GM18505 (cell line): ENCODE measurements at regions not wholly inside any gene's neighbourhood (a gene's known extent, or its start where the extent isn't known, plus 50 kb on each side); places are given as distances from the start of the nearest gene placed in this dataset.

Experiments used
- ATAC-seq: cut with Tn5 transposase; IDR thresholded peaks from one replicate; pipeline ENCODE4 v1.9.1; 2021; ENCODE audit not compliant: unreplicated experiment
- POLR2A ChIP-seq: IDR thresholded peaks from 4 replicates; pipeline ENCODE4 v1.6.1; 2011; ENCODE audit warnings: borderline replicate concordance; ENCODE audit not compliant: insufficient read depth, insufficient read length; ENCODE audit errors: extremely low read depth

GRCh38 chr1:234994436-234995295 lies 134.0 kb downstream of the TOMM20 start:
- no peak for TF ChIP-seq POLR2A
- no peak for ATAC-seq

DNA sequence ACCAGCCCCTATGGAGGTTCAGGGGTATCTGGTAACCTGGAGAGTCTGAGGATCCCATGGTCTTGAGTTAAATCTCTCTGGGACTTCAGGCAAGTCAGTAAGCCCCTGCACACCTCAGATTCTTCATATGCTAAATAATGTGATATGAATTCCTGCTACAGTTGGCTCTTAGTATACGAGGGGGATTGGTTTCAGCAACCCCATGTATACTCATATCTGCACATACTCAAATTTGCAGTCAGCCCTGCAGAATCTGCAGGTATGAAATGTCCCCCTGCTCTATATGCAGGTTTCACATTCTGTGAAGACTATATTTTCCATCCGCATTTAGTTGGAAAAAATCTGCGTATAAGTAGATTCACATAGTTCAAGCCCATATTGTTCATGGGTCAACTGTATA lies 136.6 kb downstream of the TOMM20 start:
- no peak for ATAC-seq
- no peak for TF ChIP-seq POLR2A

- no peak for TF ChIP-seq POLR2A
- no peak for ATAC-seq
These were observed 137.5 kb downstream of the TOMM20 start for GRCh38 chr1:234990874-234991801.

GRCh38 chr1:234990328-234990675 lies 138.3 kb downstream of the TOMM20 start:
- ATAC-seq: no peak
- TF ChIP-seq POLR2A: no peak

GRCh38 chr1:234989479-234990327 lies 138.9 kb downstream of the TOMM20 start:
- ATAC-seq: no peak
- TF ChIP-seq POLR2A: no peak

DNA sequence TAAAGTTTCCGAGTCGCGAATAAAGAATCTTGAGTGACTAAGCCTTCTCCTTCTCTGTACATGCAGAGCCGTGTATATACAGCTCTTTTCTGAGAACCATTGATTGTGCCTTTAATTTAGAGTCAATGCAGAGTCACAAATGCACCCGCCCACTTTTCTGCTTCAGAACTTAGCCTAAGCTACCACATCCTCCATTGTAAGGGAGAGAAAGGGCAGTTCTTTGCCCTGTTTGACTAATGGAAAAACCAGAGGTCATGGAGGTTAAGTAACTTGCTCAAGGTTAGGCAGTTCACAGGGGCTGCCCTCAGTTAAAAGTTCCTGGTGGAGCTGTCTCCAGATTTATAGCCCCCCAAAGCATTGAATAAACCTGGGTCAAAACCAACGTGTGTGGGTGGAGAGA lies 139.6 kb downstream of the TOMM20 start:
- TF ChIP-seq POLR2A: no peak
- ATAC-seq: no peak

DNA sequence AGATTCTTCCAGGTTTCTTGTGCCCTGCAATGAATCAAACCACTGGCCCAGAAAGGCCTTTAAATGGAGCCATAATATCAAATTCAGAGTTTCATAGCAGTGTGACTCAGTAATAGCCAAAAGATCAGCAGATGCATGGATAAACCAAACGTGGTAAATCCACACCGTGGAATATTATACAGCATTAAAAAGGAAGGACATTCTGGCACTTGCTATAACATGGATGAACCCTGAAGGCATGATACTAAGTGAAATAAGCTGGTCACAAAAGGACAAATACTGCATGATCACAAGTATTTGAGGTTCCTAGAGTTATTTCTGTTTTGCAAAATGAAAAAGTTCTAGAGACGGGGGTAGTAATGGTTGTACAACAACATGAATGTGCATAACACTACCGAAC lies 140.1 kb downstream of the TOMM20 start:
- no peak for ATAC-seq

GRCh38 chr1:234988155-234988517 lies 140.5 kb downstream of the TOMM20 start:
- TF ChIP-seq POLR2A: no peak
- ATAC-seq: no peak

More for the DNA sequence above, 140.1 kb downstream of the TOMM20 start:
- no peak for TF ChIP-seq POLR2A

GRCh38 chr1:234987415-234988154 lies 141.1 kb downstream of the TOMM20 start:
- ATAC-seq: peak; percentile 53

DNA sequence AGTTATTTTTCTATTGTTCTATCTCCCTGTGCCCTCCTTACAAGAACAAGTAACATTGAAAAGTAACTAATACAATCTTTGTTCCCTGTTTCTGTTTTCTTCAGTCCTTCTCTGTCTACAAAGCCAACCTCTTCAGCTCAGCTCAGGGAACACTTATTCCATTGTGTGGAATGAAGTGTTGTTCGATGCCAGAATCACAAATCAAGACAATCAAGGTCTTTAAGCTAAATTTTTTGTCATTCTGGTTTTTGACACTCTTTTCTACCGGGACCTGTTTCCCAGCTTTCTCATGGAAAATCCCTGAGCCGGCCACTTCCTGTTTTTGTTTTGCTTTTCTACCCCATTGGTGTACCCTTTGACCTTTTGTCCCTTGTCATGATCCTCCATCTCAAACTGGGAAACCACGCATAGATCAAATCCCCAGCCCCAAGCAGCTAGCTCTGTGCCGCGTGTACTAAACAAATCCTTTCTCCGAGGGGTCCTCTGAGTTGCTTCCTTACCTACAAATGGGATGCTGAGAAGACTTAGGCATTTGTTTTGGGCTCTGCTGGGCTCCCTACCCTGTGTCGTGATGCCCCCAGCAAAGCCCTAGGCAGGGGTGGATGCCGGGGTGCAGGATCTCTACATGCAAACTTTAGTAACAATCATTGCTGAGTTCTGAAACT lies 141.8 kb downstream of the TOMM20 start:
- ATAC-seq: no peak
- no peak for TF ChIP-seq POLR2A

More at GRCh38 chr1:234987415-234988154, 141.1 kb downstream of the TOMM20 start:
- TF ChIP-seq POLR2A: peak; percentile 60

DNA sequence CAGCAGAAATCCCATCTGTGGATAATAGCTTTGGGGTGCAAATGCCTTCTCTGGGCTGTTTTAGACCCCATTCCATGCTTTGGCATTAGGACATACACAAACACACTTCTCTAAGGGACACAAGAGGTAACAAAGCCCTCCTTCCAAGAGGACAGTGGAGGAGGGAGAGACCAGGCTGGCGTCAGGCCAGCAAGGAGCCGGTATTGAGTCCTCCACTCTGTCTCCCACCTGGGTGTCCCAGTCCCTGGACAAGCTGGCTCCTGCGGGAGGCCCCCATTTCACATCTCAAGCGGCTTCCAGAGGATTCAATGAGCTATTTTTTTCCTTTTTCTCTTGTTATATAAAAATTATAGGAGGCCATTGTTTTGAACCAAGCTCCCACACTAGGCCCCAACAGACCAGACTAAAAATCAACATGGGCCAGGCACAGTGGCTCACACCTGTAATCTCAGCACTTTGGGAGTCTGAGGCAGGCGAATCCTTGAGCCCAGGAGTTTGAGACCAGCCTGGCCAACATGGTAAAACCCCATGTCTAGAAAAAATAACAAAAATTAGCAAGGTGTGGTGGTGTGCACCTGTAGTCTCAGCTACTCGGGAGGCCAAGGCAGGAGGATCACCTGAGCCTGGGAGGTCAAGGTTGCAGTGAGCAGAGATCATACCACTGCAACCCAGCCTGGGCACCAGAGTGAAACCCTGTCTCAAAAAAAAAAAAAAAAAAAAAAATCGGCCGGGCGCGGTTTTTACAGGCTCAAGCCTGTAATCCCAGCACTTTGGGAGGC lies 142.9 kb downstream of the TOMM20 start:
- no peak for ATAC-seq
- TF ChIP-seq POLR2A: no peak

DNA sequence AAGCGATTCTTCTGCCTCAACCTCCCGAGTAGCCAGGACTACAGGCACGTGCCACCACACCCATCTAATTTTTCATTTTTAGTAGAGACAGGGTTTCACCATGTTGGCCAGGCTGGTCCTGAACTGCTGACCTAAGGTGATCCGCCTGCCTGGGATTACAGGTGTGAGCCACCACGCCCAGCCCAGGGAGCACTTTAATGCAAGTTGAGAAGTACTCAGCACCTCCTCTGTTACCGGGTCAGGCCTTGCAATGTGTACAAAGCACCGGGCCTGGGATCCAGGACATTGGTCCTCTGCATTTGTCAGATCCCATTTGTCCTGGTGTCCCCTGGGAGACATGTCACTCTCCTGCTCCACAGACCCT lies 143.6 kb downstream of the TOMM20 start:
- TF ChIP-seq POLR2A: no peak
- ATAC-seq: no peak
